Keratinocyte (primary cell): ENCODE measurements at regions not wholly inside any gene's neighbourhood (a gene's known extent, or its start where the extent isn't known, plus 50 kb on each side); places are given as distances from the start of the nearest gene placed in this dataset.
"Not testable (repeated sequence)": the region's sequence is repeated elsewhere in the genome, so short reads cannot be mapped to it uniquely, and the experiment has no call there.

Experiments
- EZH2 ChIP-seq: IDR thresholded peaks from one replicate; pipeline ENCODE4 v1.6.1; 2012; ENCODE audit warnings: inconsistent platforms, mild to moderate bottlenecking, low read length, moderate library complexity
- TF ChIP-seq, protein P1 (sequence below), 3 experiments: IDR thresholded peaks in 1 of 3; conservative IDR thresholded peaks in 1 of 3; optimal IDR thresholded peaks in 1 of 3; 2 replicates in 2 of 3; 3 replicates in 1 of 3; pipeline versions ENCODE3 to v1.5.1; 2011; ENCODE audit warnings: low read length in 3 of 3, mild to moderate bottlenecking in 3 of 3, moderate library complexity in 2 of 3, control low read depth in 1 of 3, inconsistent platforms in 1 of 3; ENCODE audit not compliant: insufficient read depth in 2 of 3; ENCODE audit errors: extremely low read depth in 1 of 3

DNA sequence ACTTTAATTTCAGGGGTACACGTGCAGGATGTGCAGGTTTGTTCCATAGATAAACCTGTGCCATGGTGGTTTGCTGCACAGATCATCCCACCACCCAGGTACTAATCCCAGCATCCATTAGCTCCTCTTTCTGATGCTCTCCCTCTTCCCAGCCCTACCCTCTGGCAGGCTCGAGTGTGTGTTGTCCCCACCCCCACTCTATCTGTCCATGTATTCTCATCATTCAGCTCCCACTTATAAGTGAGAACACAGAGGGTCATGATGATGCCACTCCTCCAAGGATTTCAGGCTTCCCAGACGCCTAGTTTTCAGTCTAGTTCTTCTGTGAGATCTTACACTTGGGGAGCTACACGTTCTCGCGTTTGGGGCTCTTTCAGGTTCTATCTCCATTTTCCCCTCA, 93.4 kb upstream of the NBPF11 start:
- TF ChIP-seq, protein P1, sequence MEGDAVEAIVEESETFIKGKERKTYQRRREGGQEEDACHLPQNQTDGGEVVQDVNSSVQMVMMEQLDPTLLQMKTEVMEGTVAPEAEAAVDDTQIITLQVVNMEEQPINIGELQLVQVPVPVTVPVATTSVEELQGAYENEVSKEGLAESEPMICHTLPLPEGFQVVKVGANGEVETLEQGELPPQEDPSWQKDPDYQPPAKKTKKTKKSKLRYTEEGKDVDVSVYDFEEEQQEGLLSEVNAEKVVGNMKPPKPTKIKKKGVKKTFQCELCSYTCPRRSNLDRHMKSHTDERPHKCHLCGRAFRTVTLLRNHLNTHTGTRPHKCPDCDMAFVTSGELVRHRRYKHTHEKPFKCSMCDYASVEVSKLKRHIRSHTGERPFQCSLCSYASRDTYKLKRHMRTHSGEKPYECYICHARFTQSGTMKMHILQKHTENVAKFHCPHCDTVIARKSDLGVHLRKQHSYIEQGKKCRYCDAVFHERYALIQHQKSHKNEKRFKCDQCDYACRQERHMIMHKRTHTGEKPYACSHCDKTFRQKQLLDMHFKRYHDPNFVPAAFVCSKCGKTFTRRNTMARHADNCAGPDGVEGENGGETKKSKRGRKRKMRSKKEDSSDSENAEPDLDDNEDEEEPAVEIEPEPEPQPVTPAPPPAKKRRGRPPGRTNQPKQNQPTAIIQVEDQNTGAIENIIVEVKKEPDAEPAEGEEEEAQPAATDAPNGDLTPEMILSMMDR (optimal IDR thresholded peaks at IDR 0.05 in 1 of 3, IDR thresholded peaks at IDR 0.05 in 1 of 3, conservative IDR thresholded peaks at IDR 0.05 in 1 of 3; ENCODE audit: extremely low read depth in 1 of 3, insufficient read depth in 2 of 3, low read length in 3 of 3), result not testable (repeated sequence)
- TF ChIP-seq EZH2, result not testable (repeated sequence)
